ENCODE measurements at regions not wholly inside any gene's neighbourhood (a gene's known extent, or its start where the extent isn't known, plus 50 kb on each side); places are given as distances from the start of the nearest gene placed in this dataset.
A peak's percentile ranks its signal among the peaks of the same experiment; 100 is the strongest.

- no peaks in the 10 kb centered on the region for H3K27me3 ChIP-seq (ENCODE audit: control insufficient read depth, insufficient read depth, low read length)
- H3K36me3 ChIP-seq (ENCODE audit: control insufficient read depth, insufficient read depth, low read length), result no peaks in the 10 kb centered on the region
- no peaks in the 10 kb centered on the region for H3K4me1 ChIP-seq (ENCODE audit: control insufficient read depth, insufficient read depth, low read length)
- 100% methylated on average over 1 of the region's 4 CpGs for WGBS (ENCODE audit: insufficient coverage)
- H3K4me3 ChIP-seq (ENCODE audit: low read depth, low read length), result no peak overlapping the region
- no peak for DNase-seq (ENCODE audit: low read depth in 4 of 6, low spot score in 6 of 6)
- no peaks in the 10 kb centered on the region for H3K9me3 ChIP-seq (ENCODE audit: control insufficient read depth, insufficient read depth, low read length)
- H3K27ac ChIP-seq (ENCODE audit: low read depth, low read length), result no peak overlapping the region
Observed at GRCh38 chr16:7967996-7968509, 622.3 kb downstream of the TMEM114 start.

DNA sequence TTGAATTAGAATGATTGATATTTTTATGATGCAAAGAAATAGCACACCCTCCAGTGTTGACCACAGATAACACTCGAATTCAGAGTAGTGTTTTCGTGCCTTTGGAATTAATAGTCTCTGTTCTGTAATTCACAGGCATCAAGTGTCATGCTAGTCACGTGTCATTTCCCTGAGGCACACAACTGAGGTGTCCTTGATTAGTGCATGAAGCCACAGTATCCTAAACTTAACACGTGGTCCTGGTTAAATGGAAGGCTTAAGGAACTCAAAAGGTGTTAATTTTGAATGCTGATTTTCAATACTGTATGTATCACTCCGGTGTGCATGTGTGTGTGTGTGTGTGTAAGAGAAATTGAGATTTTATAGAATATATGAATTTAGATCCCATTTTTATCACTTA lies 625.6 kb downstream of the TMEM114 start:
- Histone ChIP-seq H3K4me3 (ENCODE audit: low read depth, low read length) (no peak overlapping the region), H3K9me3 (ENCODE audit: control insufficient read depth, insufficient read depth, low read length) (no peaks in the 10 kb centered on the region), H3K27ac (ENCODE audit: low read depth, low read length) (no peak overlapping the region), H3K4me1 (ENCODE audit: control insufficient read depth, insufficient read depth, low read length) (no peaks in the 10 kb centered on the region), H3K27me3 (ENCODE audit: control insufficient read depth, insufficient read depth, low read length) (no peaks in the 10 kb centered on the region), H3K36me3 (ENCODE audit: control insufficient read depth, insufficient read depth, low read length) (no peaks in the 10 kb centered on the region)
- WGBS (ENCODE audit: insufficient coverage), result 70% methylated on average over 2 of the region's 5 CpGs
- no peak for DNase-seq (ENCODE audit: low read depth in 4 of 6, low spot score in 6 of 6)

- Histone ChIP-seq H3K27me3 (ENCODE audit: control insufficient read depth, insufficient read depth, low read length) (no peaks in the 10 kb centered on the region), H3K4me1 (ENCODE audit: control insufficient read depth, insufficient read depth, low read length) (no peaks in the 10 kb centered on the region), H3K4me3 (ENCODE audit: low read depth, low read length) (no peak overlapping the region), H3K27ac (ENCODE audit: low read depth, low read length) (no peak overlapping the region), H3K36me3 (ENCODE audit: control insufficient read depth, insufficient read depth, low read length) (no peaks in the 10 kb centered on the region), H3K9me3 (ENCODE audit: control insufficient read depth, insufficient read depth, low read length) (no peaks in the 10 kb centered on the region)
- WGBS (ENCODE audit: insufficient coverage), result 68% methylated on average over 4 of the region's 6 CpGs
- DNase-seq (ENCODE audit: low read depth in 4 of 6, low spot score in 6 of 6), result peak in 1 of 6 donors; percentile 83
Observed at GRCh38 chr16:7964167-7964566, 626.1 kb downstream of the TMEM114 start.

DNA sequence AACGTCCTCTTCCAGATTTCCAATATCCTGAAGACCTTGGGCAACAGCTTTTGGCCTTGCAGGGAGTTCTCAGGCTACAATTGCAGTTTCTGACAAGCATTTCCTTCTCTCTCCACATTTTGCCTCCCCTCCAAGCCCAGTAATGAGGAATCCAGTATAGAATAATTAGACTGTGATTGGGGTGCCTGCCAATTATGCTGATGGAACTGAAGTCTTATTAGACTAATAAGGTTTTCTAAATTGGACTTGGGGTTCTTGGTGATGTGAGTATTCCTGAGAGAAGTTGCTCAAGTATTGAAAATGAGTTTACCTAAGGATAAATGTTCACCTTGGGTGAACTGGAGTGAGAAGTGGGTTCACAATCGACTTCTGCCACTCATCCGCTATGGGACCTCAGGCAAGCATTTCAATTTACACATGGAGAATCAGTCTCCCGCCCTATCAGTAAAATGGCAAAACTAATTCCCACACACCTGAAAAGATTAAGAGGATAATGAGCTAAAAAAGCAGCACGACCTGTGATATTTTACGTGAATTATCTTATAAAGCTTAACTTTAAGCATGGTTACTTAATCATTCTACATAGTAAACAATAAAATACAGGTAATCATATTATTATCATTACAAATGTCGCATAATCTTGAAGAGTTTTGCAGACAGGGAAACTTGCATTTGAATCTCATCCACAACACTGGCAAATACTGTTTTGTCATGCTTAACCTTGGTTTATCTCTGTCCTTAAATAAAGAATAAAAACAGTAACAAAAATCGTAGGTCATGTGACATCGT lies 628.0 kb downstream of the TMEM114 start:
- Histone ChIP-seq H3K27ac (ENCODE audit: low read depth, low read length) (no peak overlapping the region), H3K36me3 (ENCODE audit: control insufficient read depth, insufficient read depth, low read length) (no peaks in the 10 kb centered on the region), H3K27me3 (ENCODE audit: control insufficient read depth, insufficient read depth, low read length) (no peaks in the 10 kb centered on the region), H3K4me3 (ENCODE audit: low read depth, low read length) (no peak overlapping the region), H3K9me3 (ENCODE audit: control insufficient read depth, insufficient read depth, low read length) (no peaks in the 10 kb centered on the region), H3K4me1 (ENCODE audit: control insufficient read depth, insufficient read depth, low read length) (no peaks in the 10 kb centered on the region)
- peak in 2 of 6 donors; percentile 39 to 83 for DNase-seq (ENCODE audit: low read depth in 4 of 6, low spot score in 6 of 6)
- 67% methylated on average over 1 of the region's 9 CpGs for WGBS (ENCODE audit: insufficient coverage)

GRCh38 chr16:7957151-7957550 lies 624.5 kb downstream of the RBFOX1 start:
- DNase-seq (ENCODE audit: low read depth in 4 of 6, low spot score in 6 of 6), result peak in 1 of 6 donors; percentile 83

DNA sequence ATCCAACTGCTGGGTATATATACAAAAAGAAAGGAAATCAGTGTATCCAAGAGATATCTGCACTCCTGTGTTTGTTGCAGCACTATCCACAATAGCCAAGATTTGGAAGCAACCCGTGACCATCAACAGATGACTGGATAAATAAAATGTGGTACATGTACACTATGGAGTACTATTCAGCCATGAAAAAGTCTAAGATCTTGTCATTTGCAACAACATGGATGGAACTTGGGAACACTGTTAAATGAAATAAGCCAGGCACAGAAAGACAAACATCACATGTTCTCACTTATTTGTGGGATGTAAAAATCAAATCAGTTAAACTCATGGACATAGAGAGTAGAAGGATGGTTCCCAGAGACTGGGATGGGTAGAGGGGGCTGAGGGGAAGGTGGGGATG lies 620.7 kb downstream of the RBFOX1 start:
- no CpG with 5 or more reads among the region's 1 CpG for WGBS (ENCODE audit: insufficient coverage)
- H3K27ac ChIP-seq (ENCODE audit: low read depth, low read length), result no peak overlapping the region
- no peaks in the 10 kb centered on the region for H3K4me1 ChIP-seq (ENCODE audit: control insufficient read depth, insufficient read depth, low read length)
- no peak overlapping the region for H3K4me3 ChIP-seq (ENCODE audit: low read depth, low read length)
- no peaks in the 10 kb centered on the region for H3K9me3 ChIP-seq (ENCODE audit: control insufficient read depth, insufficient read depth, low read length)
- no peaks in the 10 kb centered on the region for H3K27me3 ChIP-seq (ENCODE audit: control insufficient read depth, insufficient read depth, low read length)
- no peak for DNase-seq (ENCODE audit: low read depth in 4 of 6, low spot score in 6 of 6)
- no peaks in the 10 kb centered on the region for H3K36me3 ChIP-seq (ENCODE audit: control insufficient read depth, insufficient read depth, low read length)

More at GRCh38 chr16:7957151-7957550, 624.5 kb downstream of the RBFOX1 start:
- no peak overlapping the region for H3K27ac ChIP-seq (ENCODE audit: low read depth, low read length)
- no peaks in the 10 kb centered on the region for H3K36me3 ChIP-seq (ENCODE audit: control insufficient read depth, insufficient read depth, low read length)
- H3K4me3 ChIP-seq (ENCODE audit: low read depth, low read length), result no peak overlapping the region
- no peaks in the 10 kb centered on the region for H3K4me1 ChIP-seq (ENCODE audit: control insufficient read depth, insufficient read depth, low read length)
- WGBS (ENCODE audit: insufficient coverage), result 80% methylated on average over 1 of the region's 3 CpGs
- no peaks in the 10 kb centered on the region for H3K27me3 ChIP-seq (ENCODE audit: control insufficient read depth, insufficient read depth, low read length)
- H3K9me3 ChIP-seq (ENCODE audit: control insufficient read depth, insufficient read depth, low read length), result no peaks in the 10 kb centered on the region

DNA sequence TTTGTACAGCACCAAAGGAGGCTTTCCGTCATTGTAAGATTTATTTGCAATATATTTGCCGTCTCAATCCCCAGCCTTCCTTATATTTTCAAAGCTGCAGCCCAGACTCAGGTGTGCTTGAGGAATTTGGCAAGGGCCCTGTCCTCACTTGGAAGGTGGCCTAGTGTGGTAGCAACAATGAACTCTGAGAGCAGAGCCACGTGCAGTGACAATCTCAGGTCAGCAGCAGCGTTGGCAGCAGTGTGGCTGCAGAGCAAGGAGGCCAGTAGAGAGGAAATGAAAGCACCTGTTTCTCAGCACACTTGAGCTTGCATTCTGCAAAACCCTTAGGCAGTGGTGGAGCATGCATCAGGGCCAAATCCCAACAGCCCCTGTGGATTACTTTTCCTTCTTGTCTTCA lies 613.5 kb downstream of the RBFOX1 start:
- Histone ChIP-seq H3K27ac (ENCODE audit: low read depth, low read length) (no peak overlapping the region), H3K36me3 (ENCODE audit: control insufficient read depth, insufficient read depth, low read length) (no peaks in the 10 kb centered on the region), H3K4me3 (ENCODE audit: low read depth, low read length) (no peak overlapping the region), H3K9me3 (ENCODE audit: control insufficient read depth, insufficient read depth, low read length) (no peaks in the 10 kb centered on the region), H3K27me3 (ENCODE audit: control insufficient read depth, insufficient read depth, low read length) (no peaks in the 10 kb centered on the region), H3K4me1 (ENCODE audit: control insufficient read depth, insufficient read depth, low read length) (no peaks in the 10 kb centered on the region)
- peak in 1 of 6 donors; percentile 39 for DNase-seq (ENCODE audit: low read depth in 4 of 6, low spot score in 6 of 6)
- 34% methylated on average over 2 of the region's 4 CpGs for WGBS (ENCODE audit: insufficient coverage)

DNA sequence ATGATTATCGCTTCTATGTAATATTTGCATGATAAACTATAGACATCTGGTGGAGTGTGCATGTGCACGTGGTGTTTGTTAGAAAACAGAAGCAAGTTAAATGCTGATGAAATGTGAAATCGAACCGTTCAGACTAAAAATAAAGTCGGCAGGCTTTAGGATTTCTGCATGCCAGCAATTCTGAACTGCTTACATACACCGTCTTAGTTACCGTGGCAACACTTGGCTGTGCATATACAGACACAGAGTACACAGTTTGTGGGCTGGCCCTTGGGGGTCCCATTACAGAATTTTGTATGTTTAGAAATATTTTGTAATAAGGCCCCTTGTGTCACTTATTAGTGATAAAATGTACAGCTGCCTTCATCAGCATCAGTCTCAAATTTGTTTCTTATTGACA lies 605.5 kb downstream of the RBFOX1 start:
- H3K4me3 ChIP-seq (ENCODE audit: low read depth, low read length), result no peak overlapping the region
- DNase-seq (ENCODE audit: low read depth in 4 of 6, low spot score in 6 of 6), result peak in 2 of 6 donors; percentile 88 to 91
- no peaks in the 10 kb centered on the region for H3K4me1 ChIP-seq (ENCODE audit: control insufficient read depth, insufficient read depth, low read length)

GRCh38 chr16:7921345-7921744 lies 588.7 kb downstream of the RBFOX1 start:
- no peaks in the 10 kb centered on the region for H3K27me3 ChIP-seq (ENCODE audit: control insufficient read depth, insufficient read depth, low read length)
- H3K9me3 ChIP-seq (ENCODE audit: control insufficient read depth, insufficient read depth, low read length), result no peaks in the 10 kb centered on the region
- no peaks in the 10 kb centered on the region for H3K4me1 ChIP-seq (ENCODE audit: control insufficient read depth, insufficient read depth, low read length)
- no peak overlapping the region for H3K27ac ChIP-seq (ENCODE audit: low read depth, low read length)
- H3K4me3 ChIP-seq (ENCODE audit: low read depth, low read length), result no peak overlapping the region
- DNase-seq (ENCODE audit: low read depth in 4 of 6, low spot score in 6 of 6), result peak in 2 of 6 donors; percentile 22 to 84
- WGBS (ENCODE audit: insufficient coverage), result 50% methylated on average over 4 of the region's 4 CpGs
- no peaks in the 10 kb centered on the region for H3K36me3 ChIP-seq (ENCODE audit: control insufficient read depth, insufficient read depth, low read length)

More for the DNA sequence above, 605.5 kb downstream of the RBFOX1 start:
- Histone ChIP-seq H3K9me3 (ENCODE audit: control insufficient read depth, insufficient read depth, low read length) (no peaks in the 10 kb centered on the region), H3K27ac (ENCODE audit: low read depth, low read length) (no peak overlapping the region), H3K27me3 (ENCODE audit: control insufficient read depth, insufficient read depth, low read length) (no peaks in the 10 kb centered on the region), H3K36me3 (ENCODE audit: control insufficient read depth, insufficient read depth, low read length) (no peaks in the 10 kb centered on the region)
- WGBS (ENCODE audit: insufficient coverage), result 28% methylated on average over 4 of the region's 7 CpGs

GRCh38 chr16:7919782-7920181 lies 587.1 kb downstream of the RBFOX1 start:
- Histone ChIP-seq H3K4me3 (ENCODE audit: low read depth, low read length) (no peak overlapping the region), H3K9me3 (ENCODE audit: control insufficient read depth, insufficient read depth, low read length) (no peaks in the 10 kb centered on the region), H3K4me1 (ENCODE audit: control insufficient read depth, insufficient read depth, low read length) (no peaks in the 10 kb centered on the region), H3K27ac (ENCODE audit: low read depth, low read length) (no peak overlapping the region), H3K27me3 (ENCODE audit: control insufficient read depth, insufficient read depth, low read length) (no peaks in the 10 kb centered on the region), H3K36me3 (ENCODE audit: control insufficient read depth, insufficient read depth, low read length) (no peaks in the 10 kb centered on the region)
- WGBS (ENCODE audit: insufficient coverage), result 100% methylated on average over 2 of the region's 2 CpGs
- DNase-seq (ENCODE audit: low read depth in 4 of 6, low spot score in 6 of 6), result no peak

All from spinal cord (tissue), 9 donors.